ENCODE measurements at regions not wholly inside any gene's neighbourhood (a gene's known extent, or its start where the extent isn't known, plus 50 kb on each side); places are given as distances from the start of the nearest gene placed in this dataset.

DNA sequence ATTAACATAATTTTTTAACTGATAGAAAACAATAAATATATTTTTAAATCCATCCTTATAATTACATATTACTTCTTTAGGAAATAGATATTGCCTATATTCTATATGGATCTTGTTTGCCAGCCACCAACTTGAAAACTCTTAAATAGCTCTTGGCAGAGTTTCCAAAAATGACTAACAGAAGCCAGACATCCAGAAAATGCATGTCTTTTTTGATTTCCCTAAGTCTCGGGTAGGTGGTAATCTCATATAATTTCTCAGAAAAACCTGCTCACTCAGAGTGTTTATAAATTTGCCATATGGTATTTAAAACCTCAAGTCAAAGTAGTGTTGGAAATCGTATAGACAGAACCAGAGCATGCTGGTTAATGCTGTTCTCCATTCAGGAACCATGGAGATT lies 360.4 kb upstream of the FOXG1 start:
- Histone ChIP-seq H2AFZ (ENCODE audit: low read depth, low read length) (no peak overlapping the region), H3K4me2 (ENCODE audit: insufficient read depth, low read length) (no peak overlapping the region), H3K4me1 (ENCODE audit: insufficient read depth, low read length) (no peaks in the 10 kb centered on the region), H3K27ac (ENCODE audit: low read length) (no peak overlapping the region), H3K9me3 (ENCODE audit: insufficient read depth, low read length, severe bottlenecking) (no peaks in the 10 kb centered on the region), H4K20me1 (ENCODE audit: insufficient read depth, low read length) (no peaks in the 10 kb centered on the region), H3K36me3 (ENCODE audit: insufficient read depth, low read length) (no peaks in the 10 kb centered on the region), H3K4me3 (ENCODE audit: low read depth in 1 of 2, low read length in 2 of 2) (no peak overlapping the region), H3K79me2 (ENCODE audit: insufficient read depth, low read length) (no peaks in the 10 kb centered on the region), H3K9ac (ENCODE audit: low read depth, low read length) (no peak overlapping the region), H3K27me3 (ENCODE audit: insufficient read depth, low read length, poor library complexity) (no peaks in the 10 kb centered on the region)
- ATAC-seq (ENCODE audit: insufficient read depth, low read depth) = no peak
- DNase-seq = no peak
- TF ChIP-seq, protein P1, sequence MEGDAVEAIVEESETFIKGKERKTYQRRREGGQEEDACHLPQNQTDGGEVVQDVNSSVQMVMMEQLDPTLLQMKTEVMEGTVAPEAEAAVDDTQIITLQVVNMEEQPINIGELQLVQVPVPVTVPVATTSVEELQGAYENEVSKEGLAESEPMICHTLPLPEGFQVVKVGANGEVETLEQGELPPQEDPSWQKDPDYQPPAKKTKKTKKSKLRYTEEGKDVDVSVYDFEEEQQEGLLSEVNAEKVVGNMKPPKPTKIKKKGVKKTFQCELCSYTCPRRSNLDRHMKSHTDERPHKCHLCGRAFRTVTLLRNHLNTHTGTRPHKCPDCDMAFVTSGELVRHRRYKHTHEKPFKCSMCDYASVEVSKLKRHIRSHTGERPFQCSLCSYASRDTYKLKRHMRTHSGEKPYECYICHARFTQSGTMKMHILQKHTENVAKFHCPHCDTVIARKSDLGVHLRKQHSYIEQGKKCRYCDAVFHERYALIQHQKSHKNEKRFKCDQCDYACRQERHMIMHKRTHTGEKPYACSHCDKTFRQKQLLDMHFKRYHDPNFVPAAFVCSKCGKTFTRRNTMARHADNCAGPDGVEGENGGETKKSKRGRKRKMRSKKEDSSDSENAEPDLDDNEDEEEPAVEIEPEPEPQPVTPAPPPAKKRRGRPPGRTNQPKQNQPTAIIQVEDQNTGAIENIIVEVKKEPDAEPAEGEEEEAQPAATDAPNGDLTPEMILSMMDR (IDR thresholded peaks at IDR 0.05; ENCODE audit: borderline replicate concordance, extremely low read depth, low read length, poor library complexity, severe bottlenecking) = no peak
- TF ChIP-seq EZH2 (IDR thresholded peaks at IDR 0.05; ENCODE audit: borderline replicate concordance, low read depth, low read length, severe bottlenecking) = no peak

GRCh38 chr14:28407031-28407825 lies 359.4 kb upstream of the FOXG1 start:
- no peak overlapping the region for H3K27ac ChIP-seq (ENCODE audit: low read length)
- ATAC-seq (ENCODE audit: insufficient read depth, low read depth) = no peak
- DNase-seq = no peak

GRCh38 chr14:28407996-28408395 lies 358.6 kb upstream of the FOXG1 start:
- no peak overlapping the region for H3K27ac ChIP-seq (ENCODE audit: low read length)
- H3K4me2 ChIP-seq (ENCODE audit: insufficient read depth, low read length) = no peak overlapping the region
- no peak overlapping the region for H3K9ac ChIP-seq (ENCODE audit: low read depth, low read length)
- H3K4me1 ChIP-seq (ENCODE audit: insufficient read depth, low read length) = no peaks in the 10 kb centered on the region
- no peak overlapping the region for H3K4me3 ChIP-seq (ENCODE audit: low read depth in 1 of 2, low read length in 2 of 2)
- DNase-seq (no peak), ATAC-seq (ENCODE audit: insufficient read depth, low read depth) (no peak)
- H3K9me3 ChIP-seq (ENCODE audit: insufficient read depth, low read length, severe bottlenecking) = no peaks in the 10 kb centered on the region
- no peaks in the 10 kb centered on the region for H3K36me3 ChIP-seq (ENCODE audit: insufficient read depth, low read length)
- H3K27me3 ChIP-seq (ENCODE audit: insufficient read depth, low read length, poor library complexity) = no peaks in the 10 kb centered on the region
- no peaks in the 10 kb centered on the region for H4K20me1 ChIP-seq (ENCODE audit: insufficient read depth, low read length)
- no peak for TF ChIP-seq EZH2 (IDR thresholded peaks at IDR 0.05; ENCODE audit: borderline replicate concordance, low read depth, low read length, severe bottlenecking)
- TF ChIP-seq, protein P1 (IDR thresholded peaks at IDR 0.05; ENCODE audit: borderline replicate concordance, extremely low read depth, low read length, poor library complexity, severe bottlenecking) = no peak
- H3K79me2 ChIP-seq (ENCODE audit: insufficient read depth, low read length) = no peaks in the 10 kb centered on the region
- H2AFZ ChIP-seq (ENCODE audit: low read depth, low read length) = no peak overlapping the region

More at GRCh38 chr14:28407031-28407825, 359.4 kb upstream of the FOXG1 start:
- H3K4me3 ChIP-seq (ENCODE audit: low read depth in 1 of 2, low read length in 2 of 2) = no peak overlapping the region
- no peaks in the 10 kb centered on the region for H3K4me1 ChIP-seq (ENCODE audit: insufficient read depth, low read length)
- no peaks in the 10 kb centered on the region for H3K9me3 ChIP-seq (ENCODE audit: insufficient read depth, low read length, severe bottlenecking)
- no peak overlapping the region for H3K9ac ChIP-seq (ENCODE audit: low read depth, low read length)
- H3K4me2 ChIP-seq (ENCODE audit: insufficient read depth, low read length) = no peak overlapping the region
- no peak overlapping the region for H2AFZ ChIP-seq (ENCODE audit: low read depth, low read length)
- H3K27me3 ChIP-seq (ENCODE audit: insufficient read depth, low read length, poor library complexity) = no peaks in the 10 kb centered on the region
- TF ChIP-seq EZH2 (IDR thresholded peaks at IDR 0.05; ENCODE audit: borderline replicate concordance, low read depth, low read length, severe bottlenecking) = no peak
- TF ChIP-seq, protein P1 (IDR thresholded peaks at IDR 0.05; ENCODE audit: borderline replicate concordance, extremely low read depth, low read length, poor library complexity, severe bottlenecking) = no peak
- no peaks in the 10 kb centered on the region for H3K79me2 ChIP-seq (ENCODE audit: insufficient read depth, low read length)
- H3K36me3 ChIP-seq (ENCODE audit: insufficient read depth, low read length) = no peaks in the 10 kb centered on the region
- no peaks in the 10 kb centered on the region for H4K20me1 ChIP-seq (ENCODE audit: insufficient read depth, low read length)
